GM10248 (cell line): ENCODE measurements at regions not wholly inside any gene's neighbourhood (a gene's known extent, or its start where the extent isn't known, plus 50 kb on each side); places are given as distances from the start of the nearest gene placed in this dataset.

Experiments used
- CTCF ChIA-PET: fragments of 300-600 bp; sonication (Branson Sonifier 250); formaldehyde crosslinking; extraction: SDS; loops from one replicate; lab custom pipeline; 2021; ENCODE audit warnings: antibody characterized with exemption; lab: Yijun Ruan, JAX
- POLR2A ChIA-PET: fragments of 350-650 bp; sonication (Branson Sonifier 250); formaldehyde crosslinking; extraction: SDS; loops from one replicate; lab custom pipeline; 2020; ENCODE audit warnings: antibody characterized with exemption; lab: Yijun Ruan, JAX
- DNase-seq: peaks from one replicate; pipeline ENCODE4 v3.0.0; 2012; ENCODE audit errors: extremely low spot score
- CTCF ChIP-seq: IDR thresholded peaks from 2 replicates; pipeline ENCODE4 v1.5.1; 2012; ENCODE audit warnings: mild to moderate bottlenecking, low read depth; ENCODE audit errors: extremely low read depth, missing control alignments, control extremely low read depth

GRCh38 chrX:34557733-34558132 is 99.4 kb downstream of the TMEM47 start:
- ChIA-PET CTCF (no interaction called here), POLR2A (no interaction called here)
- no peak for TF ChIP-seq CTCF
- no peak for DNase-seq

- POLR2A ChIA-PET = no interaction called here
These were observed 101.6 kb downstream of the TMEM47 start for GRCh38 chrX:34555481-34555880.

GRCh38 chrX:34546366-34546765 is 110.7 kb downstream of the TMEM47 start:
- TF ChIP-seq CTCF = no peak
- CTCF ChIA-PET = no interaction called here
- DNase-seq = no peak
- POLR2A ChIA-PET = no interaction called here

More at GRCh38 chrX:34555481-34555880, 101.6 kb downstream of the TMEM47 start:
- TF ChIP-seq CTCF = no peak
- CTCF ChIA-PET = no interaction called here
- DNase-seq = no peak

GRCh38 chrX:34528081-34528480 is 129.0 kb downstream of the TMEM47 start:
- ChIA-PET POLR2A (no interaction called here), CTCF (no interaction called here)
- no peak for TF ChIP-seq CTCF
- DNase-seq = no peak

- CTCF ChIA-PET = no interaction called here
- DNase-seq = no peak
- no peak for TF ChIP-seq CTCF
- POLR2A ChIA-PET = no interaction called here
These were observed 135.5 kb downstream of the TMEM47 start for GRCh38 chrX:34521563-34521962.

GRCh38 chrX:34509394-34509793 is 147.7 kb downstream of the TMEM47 start:
- POLR2A ChIA-PET = no interaction called here
- CTCF ChIA-PET = no interaction called here
- TF ChIP-seq CTCF = no peak
- no peak for DNase-seq

GRCh38 chrX:34503119-34503518 is 154.0 kb downstream of the TMEM47 start:
- ChIA-PET POLR2A (no interaction called here), CTCF (no interaction called here)
- no peak for DNase-seq
- no peak for TF ChIP-seq CTCF
